Heart left ventricle (tissue), 13 donors: ENCODE measurements at regions not wholly inside any gene's neighbourhood (a gene's known extent, or its start where the extent isn't known, plus 50 kb on each side); places are given as distances from the start of the nearest gene placed in this dataset.

Source experiments
- POLR2A ChIP-seq, 2 donors: fragments of 450-650 bp; IDR thresholded peaks; one replicate each; pipeline ENCODE4 v1.6.1; 2017; ENCODE audit warnings: antibody characterized with exemption in 2 of 2, mild to moderate bottlenecking in 2 of 2, moderate library complexity in 2 of 2
- TF ChIP-seq, protein P1 (sequence below), 12 donors: fragments of 200-600 bp; sonication (generic) in 4 of 12; IDR thresholded peaks; one replicate each; pipeline versions ENCODE4 v1.5.0 to v1.8.0; 2018 to 2022; ENCODE audit warnings: antibody characterized with exemption in 12 of 12, mild to moderate bottlenecking in 5 of 12
- donor health status: ischemic (EF 13 %, LVEDD 7.1; RV severe dilation, severe dysfunction).
- donor health status: DM: no; HTN: yes; CAD: no.
- donor health status: DM: no; HTN: no; CAD: no.
- donor health status: ischemic (EF 25% LVEDD 6.9; RV normal size, moderate dysfunction).
- donor health status: ischemic (EF 25% LVEDD 5.7; RV mildly dilated, moderate dysfunction).
- donor health status: ischemic (EF 35%, LVEDD 5.7; RV mildly dilated, moderate dysfunction).
- donor health status: nonischemic (EF 11% LVEDD 7.7; RV severe dilation, severe dysfunction).
- donor health status: DM: yes; HTN: yes; CAD: no.
- donor health status: PGD.
- donor health status: ischemic (EF 29% LVEDD 5.4; RV normal size, mild dysfunction).
- donor health status: nonischemic (EF 23%, LVEDD 6.1; RV moderate dilation, normal function).

DNA sequence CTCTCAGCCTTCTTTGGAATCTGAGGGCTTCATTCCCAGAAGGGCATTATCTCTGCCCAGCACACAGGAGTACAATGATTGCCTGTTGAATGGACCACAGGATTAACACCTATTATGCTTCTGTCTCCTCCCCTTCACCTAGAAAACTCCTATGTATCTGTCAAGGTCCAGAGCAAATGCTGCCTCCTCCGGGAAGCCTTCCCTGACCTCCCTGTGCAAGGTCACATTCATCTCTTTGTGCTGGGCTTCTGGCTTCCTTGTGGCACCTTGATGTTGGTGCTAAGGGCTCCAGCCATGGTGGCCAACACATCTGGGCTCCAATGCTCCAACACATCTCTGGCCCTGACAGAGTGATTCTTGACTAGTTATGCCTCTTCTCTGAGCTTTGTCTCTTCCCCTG is 49.9 kb upstream of the ATP2B2 start:
- TF ChIP-seq POLR2A (IDR thresholded peaks at IDR 0.05) = no peak
- TF ChIP-seq, protein P1, sequence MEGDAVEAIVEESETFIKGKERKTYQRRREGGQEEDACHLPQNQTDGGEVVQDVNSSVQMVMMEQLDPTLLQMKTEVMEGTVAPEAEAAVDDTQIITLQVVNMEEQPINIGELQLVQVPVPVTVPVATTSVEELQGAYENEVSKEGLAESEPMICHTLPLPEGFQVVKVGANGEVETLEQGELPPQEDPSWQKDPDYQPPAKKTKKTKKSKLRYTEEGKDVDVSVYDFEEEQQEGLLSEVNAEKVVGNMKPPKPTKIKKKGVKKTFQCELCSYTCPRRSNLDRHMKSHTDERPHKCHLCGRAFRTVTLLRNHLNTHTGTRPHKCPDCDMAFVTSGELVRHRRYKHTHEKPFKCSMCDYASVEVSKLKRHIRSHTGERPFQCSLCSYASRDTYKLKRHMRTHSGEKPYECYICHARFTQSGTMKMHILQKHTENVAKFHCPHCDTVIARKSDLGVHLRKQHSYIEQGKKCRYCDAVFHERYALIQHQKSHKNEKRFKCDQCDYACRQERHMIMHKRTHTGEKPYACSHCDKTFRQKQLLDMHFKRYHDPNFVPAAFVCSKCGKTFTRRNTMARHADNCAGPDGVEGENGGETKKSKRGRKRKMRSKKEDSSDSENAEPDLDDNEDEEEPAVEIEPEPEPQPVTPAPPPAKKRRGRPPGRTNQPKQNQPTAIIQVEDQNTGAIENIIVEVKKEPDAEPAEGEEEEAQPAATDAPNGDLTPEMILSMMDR (IDR thresholded peaks at IDR 0.05) = no peak
